Right lung (tissue), 2 donors: ENCODE measurements at regions not wholly inside any gene's neighbourhood (a gene's known extent, or its start where the extent isn't known, plus 50 kb on each side); places are given as distances from the start of the nearest gene placed in this dataset.
A peak's percentile ranks its signal among the peaks of the same experiment; 100 is the strongest.
"Not testable (repeated sequence)": the region's sequence is repeated elsewhere in the genome, so short reads cannot be mapped to it uniquely, and the experiment has no call there.

ENCODE experiments used
- DNase-seq, 2 donors: peaks; one replicate each; pipeline ENCODE4 v3.0.0-alpha.2; 2013

- DNase-seq: no peak
These were observed 97.9 kb upstream of the SERBP1 start for GRCh38 chr1:67528141-67528540.

DNA sequence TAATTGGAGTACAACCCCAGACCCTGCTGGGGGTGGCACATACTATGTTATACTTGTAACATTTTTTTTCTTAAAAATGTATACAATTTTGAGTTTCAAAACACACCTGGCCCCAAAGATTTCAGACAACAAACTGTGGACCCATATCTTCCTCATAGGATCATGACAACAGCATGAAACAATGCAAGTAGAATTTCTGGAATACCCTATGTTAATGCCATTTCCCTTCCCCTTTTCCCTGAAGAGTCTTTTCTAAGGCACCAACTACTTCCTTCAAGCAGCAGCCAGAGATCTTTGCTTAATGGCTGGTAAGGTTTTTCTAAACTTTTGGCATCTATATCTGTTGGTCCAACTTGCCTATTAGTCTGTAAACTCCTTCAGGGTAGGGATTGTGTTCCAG is 99.9 kb upstream of the SERBP1 start:
- no peak for DNase-seq

GRCh38 chr1:67532452-67533216 is 102.4 kb upstream of the SERBP1 start:
- DNase-seq: peak; percentile 62 to 77

DNA sequence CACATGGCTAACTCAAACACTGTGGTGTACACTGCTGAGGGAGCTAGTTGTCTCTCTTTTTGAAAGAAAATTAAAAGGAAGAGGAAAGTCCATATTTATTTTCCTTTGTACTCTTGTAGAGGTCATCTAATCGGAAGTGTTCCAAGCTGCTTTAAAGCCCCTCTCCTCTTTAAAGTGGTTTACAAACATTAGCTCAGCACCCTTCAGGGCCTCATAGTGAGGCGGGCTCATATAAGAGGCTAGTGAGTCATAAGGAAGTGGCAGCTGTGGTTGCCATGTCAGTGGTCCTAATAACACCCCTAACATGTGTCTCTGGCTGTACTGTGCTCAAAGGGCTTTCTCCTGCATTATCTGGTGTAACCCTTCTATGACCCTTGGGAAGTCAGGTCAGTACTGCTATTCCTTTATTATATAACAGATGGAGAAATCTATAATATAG is 104.4 kb upstream of the SERBP1 start:
- DNase-seq: no peak

GRCh38 chr1:67535474-67535873 is 105.3 kb upstream of the SERBP1 start:
- peak; percentile 69 to 79 for DNase-seq

- no peak for DNase-seq
These were observed 106.9 kb upstream of the SERBP1 start for GRCh38 chr1:67536957-67537666.

DNA sequence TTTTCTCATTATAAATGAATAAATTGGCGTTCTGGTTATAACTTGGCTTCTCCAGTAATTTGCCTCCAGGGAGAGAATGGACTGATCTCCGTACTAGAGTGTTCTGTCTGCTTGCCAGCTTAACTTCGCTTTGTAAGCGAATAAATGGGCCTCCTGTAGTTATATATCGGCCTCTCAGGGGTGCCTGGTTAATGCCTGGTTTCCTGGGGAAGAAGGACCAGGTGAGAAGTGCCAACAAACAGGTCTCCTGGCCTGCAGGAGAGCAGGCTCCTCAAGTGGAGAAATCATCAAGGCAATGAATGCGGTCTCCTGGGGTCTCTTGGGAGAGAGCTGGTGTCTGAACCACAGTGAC is 107.4 kb upstream of the SERBP1 start:
- no peak for DNase-seq

GRCh38 chr1:67540025-67540732 is 110.0 kb upstream of the SERBP1 start:
- DNase-seq: no peak

GRCh38 chr1:67540733-67541125 is 110.5 kb upstream of the SERBP1 start:
- DNase-seq: no peak

GRCh38 chr1:67542747-67543146 is 112.5 kb upstream of the SERBP1 start:
- no peak for DNase-seq

GRCh38 chr1:67544921-67545320 is 114.7 kb upstream of the SERBP1 start:
- no peak for DNase-seq

GRCh38 chr1:67545364-67545763 is 115.2 kb upstream of the SERBP1 start:
- DNase-seq: no peak

DNA sequence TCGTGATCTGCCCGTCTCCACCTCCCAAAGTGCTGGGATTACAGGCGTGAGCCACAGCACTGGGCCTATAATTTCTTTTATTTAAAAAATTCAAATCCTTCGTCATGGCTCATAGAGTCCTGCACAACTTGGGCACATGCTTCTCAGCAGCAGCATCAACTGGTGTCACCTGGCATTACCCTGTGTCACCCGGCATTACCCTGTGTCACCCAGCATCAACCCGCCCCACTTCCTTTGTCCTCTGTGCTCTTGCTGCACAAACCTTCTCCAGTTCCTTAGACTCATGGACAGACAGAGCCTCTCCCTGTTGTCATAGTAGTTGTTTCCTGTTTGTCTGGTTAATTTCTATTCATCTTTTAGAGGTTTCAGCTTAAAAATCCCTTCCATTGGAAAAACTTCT is 121.2 kb upstream of the SERBP1 start:
- no peak for DNase-seq

DNA sequence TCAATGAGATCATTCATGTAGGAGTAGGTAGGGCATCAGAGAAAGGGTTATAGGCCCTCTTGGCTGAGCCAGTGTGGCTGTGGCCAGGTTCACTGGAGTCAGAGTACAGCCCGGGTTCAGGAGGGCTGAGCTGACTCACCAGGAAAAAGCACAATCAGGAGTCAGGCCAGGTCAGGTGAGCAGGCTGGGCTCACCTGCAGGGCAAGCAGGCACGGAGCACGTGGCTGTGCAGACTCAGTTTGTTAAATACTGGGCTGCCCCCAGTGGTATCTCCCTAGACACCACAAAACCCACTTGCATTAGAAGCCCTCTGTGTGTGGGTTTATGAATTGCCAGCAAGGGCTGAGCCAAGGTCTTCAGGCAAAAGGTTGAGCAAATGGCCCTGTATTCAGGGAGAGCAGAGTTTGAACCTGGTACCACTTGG is 122.1 kb upstream of the SERBP1 start:
- no peak for DNase-seq

DNA sequence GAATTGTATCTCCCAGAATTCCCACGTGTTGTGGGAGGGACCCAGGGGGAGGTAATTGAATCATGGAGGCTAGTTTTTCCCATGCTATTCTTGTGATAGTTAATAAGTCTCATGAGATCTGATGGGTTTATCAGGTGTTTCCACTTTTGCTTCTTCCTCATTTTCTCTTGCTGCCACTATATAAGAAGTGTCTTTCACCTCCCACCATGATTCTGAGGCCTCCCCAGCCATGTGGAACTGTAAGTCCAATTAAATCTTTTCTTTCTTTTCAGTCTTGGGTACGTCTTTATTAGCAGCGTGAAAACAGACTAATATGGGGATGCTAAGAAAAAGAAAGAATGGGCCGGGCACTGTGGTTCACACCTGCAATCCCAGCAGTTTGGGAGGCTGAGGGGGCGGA is 124.0 kb upstream of the SERBP1 start:
- not testable (repeated sequence) for DNase-seq

- no peak for DNase-seq
These were observed 125.5 kb upstream of the SERBP1 start for GRCh38 chr1:67555461-67556296.

- DNase-seq: no peak
These were observed 126.2 kb upstream of the SERBP1 start for GRCh38 chr1:67556297-67556900.

DNA sequence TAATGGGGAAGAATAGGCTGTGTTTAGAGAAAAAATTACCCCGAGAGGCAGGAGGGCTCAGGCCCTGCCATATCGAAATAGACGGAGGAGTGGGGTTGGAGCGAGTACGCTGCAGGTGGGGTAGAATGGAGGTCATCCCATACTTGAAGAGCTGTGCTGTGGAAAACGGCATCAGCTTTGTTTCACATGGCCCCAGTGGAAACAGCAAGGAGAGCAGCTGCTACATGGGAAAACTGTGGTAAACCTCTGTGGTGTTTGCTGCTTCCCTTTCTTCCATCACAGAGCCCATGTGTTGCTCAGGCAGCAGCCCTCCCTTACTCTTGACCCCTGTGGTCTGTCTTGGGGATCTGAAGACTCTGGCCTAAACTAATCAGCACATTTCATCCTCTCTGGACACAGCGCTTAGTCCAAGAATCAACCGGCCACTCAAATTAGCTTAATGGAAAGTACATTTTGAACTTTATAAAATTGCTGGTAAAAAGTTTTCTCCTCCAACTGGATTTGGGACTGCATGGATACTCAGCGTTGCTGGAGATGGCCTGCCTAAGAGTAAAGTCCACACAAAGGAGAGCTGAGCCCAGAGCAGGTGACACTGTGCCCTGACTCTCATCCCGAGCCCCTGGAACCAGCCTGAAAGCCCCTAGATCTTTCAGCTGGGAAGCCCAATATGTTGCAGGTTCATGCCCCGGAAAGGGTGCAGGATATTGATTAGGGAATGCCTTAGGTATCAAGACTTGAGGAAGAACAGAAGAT is 127.1 kb upstream of the GADD45A start:
- no peak for DNase-seq

DNA sequence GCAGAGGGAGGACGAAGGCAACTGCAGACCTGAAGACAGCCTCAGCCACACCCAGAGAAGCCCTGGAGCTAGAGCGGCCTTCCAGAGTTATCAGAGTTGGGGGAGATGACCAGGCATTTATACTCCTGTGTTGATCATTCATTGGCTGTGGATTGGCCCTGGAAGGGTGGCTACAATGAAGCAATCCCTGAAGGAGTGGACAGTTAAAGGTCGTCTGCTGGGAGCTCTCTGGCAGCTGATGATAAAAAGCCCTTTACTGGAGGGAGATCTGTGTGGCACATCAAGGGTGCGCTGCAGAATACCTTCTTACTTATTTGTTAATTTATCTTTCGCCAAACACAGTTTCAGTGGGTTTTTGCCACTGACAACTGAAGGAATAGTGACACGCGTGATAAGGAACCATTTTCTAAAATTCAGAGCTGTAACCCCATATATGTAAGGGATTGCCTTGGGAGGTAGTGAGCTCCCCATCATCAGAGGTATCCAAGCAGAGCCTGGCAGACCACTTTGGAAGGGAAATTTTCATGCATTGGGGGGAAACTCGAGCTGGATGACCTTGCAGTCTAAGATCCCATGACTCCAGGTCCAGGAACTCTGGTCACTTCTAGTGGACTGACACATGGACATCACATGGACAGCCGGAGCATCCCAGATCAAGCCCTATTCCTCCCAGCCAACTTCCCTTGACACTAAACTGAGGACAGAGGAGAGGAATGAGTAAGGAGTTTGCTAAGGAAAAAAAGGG is 126.4 kb upstream of the GADD45A start:
- no peak for DNase-seq

- DNase-seq: no peak
These were observed 125.7 kb upstream of the GADD45A start for GRCh38 chr1:67559222-67559700.
